Islet precursor cell (in vitro differentiated cells): ENCODE measurements at regions not wholly inside any gene's neighbourhood (a gene's known extent, or its start where the extent isn't known, plus 50 kb on each side); places are given as distances from the start of the nearest gene placed in this dataset.
"Not testable (repeated sequence)": the region's sequence is repeated elsewhere in the genome, so short reads cannot be mapped to it uniquely, and the experiment has no call there.

Experiments used
- DNase-seq: peaks from one replicate; pipeline ENCODE4 v3.0.0-alpha.2; 2018

- DNase-seq, result no peak
Observed at GRCh38 chr17:62150471-62150870, 85.4 kb upstream of the MED13 start.

- DNase-seq, result no peak
Observed at GRCh38 chr17:62149961-62150360, 84.9 kb upstream of the MED13 start.

- no peak for DNase-seq
Observed at GRCh38 chr17:62147284-62147683, 82.2 kb upstream of the MED13 start.

GRCh38 chr17:62140836-62141235 lies 75.8 kb upstream of the MED13 start:
- DNase-seq, result no peak

GRCh38 chr17:62140376-62140775 lies 75.3 kb upstream of the MED13 start:
- DNase-seq, result no peak

GRCh38 chr17:62139690-62140354 lies 74.7 kb upstream of the MED13 start:
- DNase-seq, result peak; percentile 54

- no peak for DNase-seq
Observed at GRCh38 chr17:62139141-62139540, 74.1 kb upstream of the MED13 start.

GRCh38 chr17:62138676-62139121 lies 73.6 kb upstream of the MED13 start:
- DNase-seq, result not testable (repeated sequence)

GRCh38 chr17:62137734-62138624 lies 72.9 kb upstream of the MED13 start:
- DNase-seq, result not testable (repeated sequence)

- not testable (repeated sequence) for DNase-seq
Observed at GRCh38 chr17:62137013-62137733, 72.1 kb upstream of the MED13 start.

- DNase-seq, result no peak
Observed at GRCh38 chr17:62135742-62136141, 70.7 kb upstream of the MED13 start.

- DNase-seq, result not testable (repeated sequence)
Observed at GRCh38 chr17:62135096-62135495, 70.0 kb upstream of the MED13 start.

GRCh38 chr17:62134397-62134796 lies 69.3 kb upstream of the MED13 start:
- DNase-seq, result no peak

- not testable (repeated sequence) for DNase-seq
Observed at GRCh38 chr17:62131271-62131670, 66.2 kb upstream of the MED13 start.

- no peak for DNase-seq
Observed at GRCh38 chr17:62130739-62131138, 65.7 kb upstream of the MED13 start.

GRCh38 chr17:62126292-62126691 lies 61.2 kb upstream of the MED13 start:
- DNase-seq, result no peak

- DNase-seq, result no peak
Observed at GRCh38 chr17:62125307-62125706, 60.2 kb upstream of the MED13 start.

- peak; percentile 74 for DNase-seq
Observed at GRCh38 chr17:62121025-62121730, 56.1 kb upstream of the MED13 start.

GRCh38 chr17:62119373-62119772 lies 54.3 kb upstream of the MED13 start:
- DNase-seq, result no peak
